ENCODE measurements at regions not wholly inside any gene's neighbourhood (a gene's known extent, or its start where the extent isn't known, plus 50 kb on each side); places are given as distances from the start of the nearest gene placed in this dataset.

DNA sequence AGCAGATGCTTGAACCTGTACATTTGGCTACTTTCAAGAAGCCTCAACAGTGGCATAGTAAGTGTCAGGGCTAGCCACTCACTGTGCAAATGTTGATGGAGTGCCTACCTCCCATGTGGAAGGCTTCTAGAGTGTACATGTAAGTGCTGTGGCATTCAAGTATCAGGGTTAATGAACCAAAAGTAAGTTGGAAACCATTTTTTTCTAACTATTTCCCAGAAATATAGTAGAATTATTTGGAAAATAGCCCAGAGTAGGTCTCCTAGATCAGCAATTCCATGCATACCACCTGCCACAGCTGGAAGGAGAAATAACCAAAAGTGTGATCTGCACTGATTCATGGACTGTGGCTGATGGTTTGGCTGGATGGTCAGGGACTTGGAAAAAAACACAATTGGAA, 53.3 kb downstream of the FOXD1 start:
- Histone ChIP-seq H3K27ac (ENCODE audit: insufficient read depth, low read depth, low read length) (no peak overlapping the region), H3K9me3 (replicated peaks; ENCODE audit: control insufficient read depth, insufficient read depth, low read length) (no peaks in the 10 kb centered on the region), H2AFZ (ENCODE audit: low read depth, low read length) (no peak overlapping the region), H3K9me1 (replicated peaks; ENCODE audit: control insufficient read depth, extremely low read depth, insufficient read depth, low read length) (no peaks in the 10 kb centered on the region), H3K9ac (replicated peaks; ENCODE audit: extremely low read depth, insufficient read depth, low read length) (no peak overlapping the region), H3K36me3 (ENCODE audit: control insufficient read depth in 2 of 2, extremely low read depth in 1 of 2, insufficient read depth in 2 of 2, low read length in 2 of 2) (no peaks in the 10 kb centered on the region), H3K79me2 (ENCODE audit: control insufficient read depth, insufficient read depth, low read length) (no peaks in the 10 kb centered on the region), H3K27me3 (ENCODE audit: control insufficient read depth in 2 of 2, insufficient read depth in 2 of 2, low read length in 2 of 2) (peaks cover 42 to 66% of the 10 kb centered on the region in 2 experiments), H4K20me1 (replicated peaks; ENCODE audit: control insufficient read depth, extremely low read depth, insufficient read depth, low read length) (no peaks in the 10 kb centered on the region), H3K4me2 (ENCODE audit: insufficient read depth, low read length) (no peak overlapping the region), H3K4me1 (ENCODE audit: control insufficient read depth, extremely low read depth, insufficient read depth, low read length) (no peaks in the 10 kb centered on the region), H3K4me3 (replicated peaks in 1 of 3; ENCODE audit: insufficient read depth in 1 of 3, low read depth in 1 of 3, low read length in 3 of 3) (no peak overlapping the region)
- no peak for FAIRE-seq
- BruUV-seq (replicated peaks), result no TSS peak
- ChIA-PET CTCF (interaction anchor here (0.6 kb wide), 1 partner anchor 10 kb away, joined by 3 read pairs; no protein-coding TSS in a partner anchor), POLR2A (no interaction called here)
- no peak for DNase-seq (ENCODE audit: low read depth, low spot score)
- intact Hi-C loops (cut with micrococcal nuclease), result no loop called here
- dilution Hi-C loops (cut with MboI; ENCODE audit: extremely low pct_ligation_motif_present, low sequenced_read_pairs), result no loop called here
- TF ChIP-seq, protein P1, sequence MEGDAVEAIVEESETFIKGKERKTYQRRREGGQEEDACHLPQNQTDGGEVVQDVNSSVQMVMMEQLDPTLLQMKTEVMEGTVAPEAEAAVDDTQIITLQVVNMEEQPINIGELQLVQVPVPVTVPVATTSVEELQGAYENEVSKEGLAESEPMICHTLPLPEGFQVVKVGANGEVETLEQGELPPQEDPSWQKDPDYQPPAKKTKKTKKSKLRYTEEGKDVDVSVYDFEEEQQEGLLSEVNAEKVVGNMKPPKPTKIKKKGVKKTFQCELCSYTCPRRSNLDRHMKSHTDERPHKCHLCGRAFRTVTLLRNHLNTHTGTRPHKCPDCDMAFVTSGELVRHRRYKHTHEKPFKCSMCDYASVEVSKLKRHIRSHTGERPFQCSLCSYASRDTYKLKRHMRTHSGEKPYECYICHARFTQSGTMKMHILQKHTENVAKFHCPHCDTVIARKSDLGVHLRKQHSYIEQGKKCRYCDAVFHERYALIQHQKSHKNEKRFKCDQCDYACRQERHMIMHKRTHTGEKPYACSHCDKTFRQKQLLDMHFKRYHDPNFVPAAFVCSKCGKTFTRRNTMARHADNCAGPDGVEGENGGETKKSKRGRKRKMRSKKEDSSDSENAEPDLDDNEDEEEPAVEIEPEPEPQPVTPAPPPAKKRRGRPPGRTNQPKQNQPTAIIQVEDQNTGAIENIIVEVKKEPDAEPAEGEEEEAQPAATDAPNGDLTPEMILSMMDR (IDR thresholded peaks at IDR 0.05; ENCODE audit: extremely low read depth in 1 of 2, insufficient read depth in 1 of 2, low read depth in 1 of 2, low read length in 2 of 2), result no peak
- TF ChIP-seq JUN (IDR thresholded peaks at IDR 0.05; ENCODE audit: borderline replicate concordance, insufficient read depth, insufficient read length, low read depth), result no peak
- TF ChIP-seq POLR2A (IDR thresholded peaks at IDR 0.05; ENCODE audit: low read depth, low read length), result no peak
- TF ChIP-seq FOS (IDR thresholded peaks at IDR 0.05; ENCODE audit: borderline replicate concordance, insufficient read depth, low read length), result no peak
- no peak for TF ChIP-seq EZH2 (IDR thresholded peaks at IDR 0.05; ENCODE audit: borderline replicate concordance, low read depth, low read length, severe bottlenecking)
- TF ChIP-seq GATA2 (IDR thresholded peaks at IDR 0.05; ENCODE audit: insufficient read depth, insufficient read length, low read depth, low read length), result no peak
- no peak for TF ChIP-seq POLR2AphosphoS5 (IDR thresholded peaks at IDR 0.05; ENCODE audit: insufficient read depth, low read depth, low read length)
- TF ChIP-seq, protein P2, sequence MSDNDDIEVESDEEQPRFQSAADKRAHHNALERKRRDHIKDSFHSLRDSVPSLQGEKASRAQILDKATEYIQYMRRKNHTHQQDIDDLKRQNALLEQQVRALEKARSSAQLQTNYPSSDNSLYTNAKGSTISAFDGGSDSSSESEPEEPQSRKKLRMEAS (IDR thresholded peaks at IDR 0.05; ENCODE audit: insufficient read depth, insufficient read length), result no peak
- no peak for TF ChIP-seq MYC (IDR thresholded peaks at IDR 0.05; ENCODE audit: low read depth, low read length)
